Cardiac fibroblast (primary cell): ENCODE measurements at regions not wholly inside any gene's neighbourhood (a gene's known extent, or its start where the extent isn't known, plus 50 kb on each side); places are given as distances from the start of the nearest gene placed in this dataset.
A peak's percentile ranks its signal among the peaks of the same experiment; 100 is the strongest.

ENCODE experiments used
- DNase-seq, 2 donors: peaks; one replicate each; pipeline versions ENCODE4 v3.0.0 to v3.0.0-alpha.2; 2010; ENCODE audit warnings: low read depth in 2 of 2
- H3K4me3 ChIP-seq, 2 donors: replicated peaks in 1 of 2; 1 replicate in 1 of 2; 2 replicates in 1 of 2; pipeline ENCODE4 v1.5.1; 2011; ENCODE audit warnings: low read depth in 2 of 2, low read length in 2 of 2, mild to moderate bottlenecking in 2 of 2, moderate library complexity in 1 of 2
- TF ChIP-seq, protein P1 (sequence below): IDR thresholded peaks from one replicate; pipeline ENCODE4 v1.5.1; 2011; ENCODE audit warnings: low read depth, mild to moderate bottlenecking, low read length, inconsistent platforms

DNA sequence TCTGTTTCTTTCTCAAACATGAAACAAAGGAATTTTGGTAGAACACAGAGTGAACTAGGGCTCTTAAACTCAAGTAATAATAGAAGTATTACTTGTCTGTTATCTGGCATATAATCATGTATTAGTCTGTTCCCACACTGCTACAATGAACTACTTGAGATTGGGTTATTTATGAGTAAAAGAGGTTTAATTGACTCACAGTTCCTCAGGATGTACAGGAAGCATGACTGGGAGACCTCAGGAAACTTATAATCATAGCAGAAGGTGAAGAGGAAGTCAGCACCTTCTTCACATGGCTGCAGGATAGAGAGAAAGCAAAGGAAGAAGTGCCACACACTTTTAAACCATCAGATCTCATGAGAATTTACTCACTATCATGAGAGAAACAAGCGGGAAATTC, 273.4 kb downstream of the ETS1 start:
- TF ChIP-seq, protein P1, sequence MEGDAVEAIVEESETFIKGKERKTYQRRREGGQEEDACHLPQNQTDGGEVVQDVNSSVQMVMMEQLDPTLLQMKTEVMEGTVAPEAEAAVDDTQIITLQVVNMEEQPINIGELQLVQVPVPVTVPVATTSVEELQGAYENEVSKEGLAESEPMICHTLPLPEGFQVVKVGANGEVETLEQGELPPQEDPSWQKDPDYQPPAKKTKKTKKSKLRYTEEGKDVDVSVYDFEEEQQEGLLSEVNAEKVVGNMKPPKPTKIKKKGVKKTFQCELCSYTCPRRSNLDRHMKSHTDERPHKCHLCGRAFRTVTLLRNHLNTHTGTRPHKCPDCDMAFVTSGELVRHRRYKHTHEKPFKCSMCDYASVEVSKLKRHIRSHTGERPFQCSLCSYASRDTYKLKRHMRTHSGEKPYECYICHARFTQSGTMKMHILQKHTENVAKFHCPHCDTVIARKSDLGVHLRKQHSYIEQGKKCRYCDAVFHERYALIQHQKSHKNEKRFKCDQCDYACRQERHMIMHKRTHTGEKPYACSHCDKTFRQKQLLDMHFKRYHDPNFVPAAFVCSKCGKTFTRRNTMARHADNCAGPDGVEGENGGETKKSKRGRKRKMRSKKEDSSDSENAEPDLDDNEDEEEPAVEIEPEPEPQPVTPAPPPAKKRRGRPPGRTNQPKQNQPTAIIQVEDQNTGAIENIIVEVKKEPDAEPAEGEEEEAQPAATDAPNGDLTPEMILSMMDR, result no peak
- DNase-seq, result no peak
- H3K4me3 ChIP-seq, result no peak overlapping the region

DNA sequence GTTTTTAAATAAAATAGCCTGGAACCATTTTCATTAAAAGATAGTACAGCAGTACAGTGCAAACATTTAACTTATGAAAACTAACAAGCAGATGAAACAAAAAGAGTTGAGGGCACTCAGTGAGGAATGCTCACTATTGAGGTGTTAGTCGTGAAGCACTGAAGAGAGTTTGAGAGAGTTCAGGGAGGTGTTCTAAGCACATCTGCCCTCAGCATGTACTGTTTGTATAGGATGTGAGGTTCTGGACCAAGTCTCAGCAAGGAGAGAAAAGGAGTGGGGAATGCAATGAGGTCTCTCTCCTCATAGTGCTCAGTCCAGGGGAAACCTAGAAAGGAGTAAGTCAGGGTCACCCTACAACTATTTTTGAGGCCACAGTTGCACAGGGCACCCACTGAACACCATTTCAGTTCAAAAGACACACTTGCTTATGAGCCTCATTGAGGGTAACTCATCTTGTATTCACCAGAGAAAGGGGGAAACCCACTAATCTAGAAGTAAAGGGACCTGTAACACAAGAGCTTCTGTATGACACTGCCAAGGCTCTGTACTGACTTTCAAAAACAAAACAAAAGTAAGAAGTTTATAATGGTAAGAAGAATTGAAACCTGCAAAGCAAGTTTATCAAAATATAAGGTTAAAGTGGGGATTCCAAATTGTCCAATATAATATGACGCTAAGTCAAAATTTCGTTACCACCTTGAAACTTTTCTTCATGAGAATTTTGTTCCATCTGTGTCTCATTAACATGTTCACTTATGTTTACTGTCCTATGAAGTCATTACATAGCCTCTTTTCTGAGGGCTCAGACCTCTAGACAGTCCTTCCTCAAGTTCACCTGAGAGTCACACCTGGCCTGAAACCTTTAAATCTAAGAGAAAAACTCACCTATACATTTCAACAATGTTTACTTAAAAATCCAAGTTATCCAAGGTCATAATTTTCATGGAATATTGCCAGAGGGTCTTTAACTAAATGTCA, 275.3 kb downstream of the ETS1 start:
- no peak overlapping the region for H3K4me3 ChIP-seq
- no peak for DNase-seq

DNA sequence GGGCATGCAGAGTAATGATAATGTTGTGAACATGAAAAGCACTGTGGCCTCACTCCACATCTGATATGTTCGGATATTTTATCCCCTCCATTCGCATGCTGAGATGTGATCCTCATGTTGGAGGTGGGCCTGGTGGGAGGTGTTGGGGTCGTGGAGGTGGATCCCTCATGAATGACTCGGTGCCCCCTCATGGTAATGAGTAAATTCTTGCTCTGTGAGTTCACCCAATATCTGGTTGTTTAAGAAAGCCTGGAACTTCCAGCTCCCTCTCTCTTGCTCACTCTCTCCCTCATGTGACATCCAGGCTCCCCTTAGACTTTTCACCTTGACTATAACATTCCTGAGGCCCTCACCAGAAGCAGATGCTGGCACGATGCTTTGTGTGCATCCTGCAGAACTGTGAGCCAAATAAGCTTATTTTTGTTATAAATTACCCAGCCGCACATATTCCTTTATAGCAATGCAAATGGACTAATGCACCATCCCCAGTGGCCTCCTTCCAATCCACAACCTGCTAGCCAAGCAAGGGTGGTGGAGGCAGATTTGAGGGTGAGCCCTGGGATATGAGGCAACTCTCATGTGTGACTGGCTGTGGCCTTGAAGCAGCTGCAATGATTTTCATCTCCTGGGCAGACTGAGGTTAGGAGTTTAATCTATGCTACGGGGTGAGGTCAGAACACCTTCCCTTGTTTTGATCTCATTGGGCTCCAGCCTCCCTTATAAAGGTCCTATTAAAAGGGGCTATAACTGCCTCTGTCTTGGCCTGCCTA, 276.5 kb downstream of the ETS1 start:
- H3K4me3 ChIP-seq, result no peak overlapping the region
- DNase-seq, result peak in 1 of 2 donors; percentile 14
- TF ChIP-seq, protein P1, result no peak

More for the DNA sequence above, 275.3 kb downstream of the ETS1 start:
- TF ChIP-seq, protein P1, result no peak

DNA sequence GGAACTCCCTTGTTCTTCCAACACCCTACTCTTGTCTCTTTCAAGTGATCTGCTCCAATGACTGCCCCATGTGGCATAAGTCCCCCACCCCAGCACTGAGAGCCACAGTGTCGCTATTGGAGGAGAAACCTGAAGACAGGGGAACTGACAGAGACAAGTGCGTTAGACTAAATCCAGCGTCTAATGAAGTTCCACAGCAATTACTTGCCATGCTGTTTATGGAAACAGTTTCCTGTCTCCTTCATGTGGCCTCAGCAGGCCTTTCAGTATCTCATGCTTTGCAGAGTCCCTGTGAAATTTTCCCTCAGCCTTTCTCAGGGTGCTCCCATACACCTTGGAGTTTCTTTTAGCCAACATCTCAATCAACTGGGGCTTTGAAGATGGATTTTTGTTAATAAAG, 277.4 kb downstream of the ETS1 start:
- no peak for DNase-seq
- TF ChIP-seq, protein P1, result no peak
- H3K4me3 ChIP-seq, result no peak overlapping the region

DNA sequence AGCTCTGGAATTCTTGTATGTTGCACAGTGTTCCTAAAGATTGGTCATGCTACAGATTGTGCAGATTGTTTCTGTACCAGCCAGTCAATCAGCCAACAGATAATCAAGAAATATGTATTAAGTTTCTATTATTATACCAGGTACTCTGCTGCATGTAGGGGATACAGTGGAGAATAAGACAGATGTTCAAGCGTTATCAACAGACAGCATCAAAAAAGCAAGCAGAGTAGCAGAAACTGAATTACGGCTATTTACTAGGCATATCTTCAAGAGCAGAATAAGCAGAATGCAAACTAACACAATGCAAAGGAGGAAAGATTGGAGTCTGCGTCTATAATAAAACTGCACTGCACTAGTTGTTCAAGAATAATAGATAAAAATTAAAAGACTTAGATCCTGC, 278.6 kb downstream of the ETS1 start:
- H3K4me3 ChIP-seq, result no peak overlapping the region
- TF ChIP-seq, protein P1, result no peak
- DNase-seq, result no peak

DNA sequence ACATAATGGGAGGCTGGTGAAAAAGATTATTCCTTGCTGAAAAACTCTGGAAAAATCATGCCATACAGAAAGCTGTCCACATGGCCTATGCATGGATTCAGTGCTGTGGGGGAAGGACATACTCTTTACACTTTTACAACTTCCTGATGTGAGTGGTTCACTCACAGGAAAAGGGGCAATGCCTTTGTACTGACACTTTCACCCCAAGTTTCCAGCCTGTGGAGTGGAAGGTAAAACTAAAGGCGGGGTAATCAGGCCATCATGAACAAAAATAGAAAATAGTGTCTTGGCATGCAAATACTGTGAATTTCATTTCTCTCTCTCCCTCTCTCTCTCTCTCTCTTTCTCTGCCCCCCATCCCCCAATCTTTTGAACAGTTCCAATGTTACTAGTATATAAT, 281.8 kb downstream of the ETS1 start:
- DNase-seq, result no peak
- TF ChIP-seq, protein P1, result no peak
- H3K4me3 ChIP-seq, result no peak overlapping the region
